Right atrium auricular region (tissue), 2 donors: ENCODE measurements at regions not wholly inside any gene's neighbourhood (a gene's known extent, or its start where the extent isn't known, plus 50 kb on each side); places are given as distances from the start of the nearest gene placed in this dataset.

Source experiments
- DNase-seq: peaks from one replicate; pipeline ENCODE4 v3.0.0-alpha.2; 2019; ENCODE audit warnings: low spot score
- H3K27ac ChIP-seq, 2 donors: fragments of 200-600 bp; sonication (generic); 1 replicate in 1 of 2; 2 replicates in 1 of 2; pipeline ENCODE4 v1.5.1; 2016 to 2019
- H3K27me3 ChIP-seq, 2 donors: fragments of 200-600 bp; sonication (generic); one replicate each; pipeline versions ENCODE4 v1.5.1 to v1.6.0; 2017 to 2019
- H3K36me3 ChIP-seq: fragments of 200-600 bp; sonication (generic); one replicate; pipeline ENCODE4 v1.5.1; 2016
- H3K4me1 ChIP-seq, 2 donors: fragments of 200-600 bp; sonication (generic); one replicate each; pipeline versions ENCODE4 v1.5.1 to v1.6.0; 2017 to 2019
- H3K4me3 ChIP-seq, 2 donors: fragments of 200-600 bp; sonication (generic); 1 replicate in 1 of 2; 2 replicates in 1 of 2; pipeline ENCODE4 v1.5.1; 2017 to 2019; ENCODE audit warnings: mild to moderate bottlenecking in 1 of 2, moderate library complexity in 1 of 2
- H3K9me3 ChIP-seq, 2 donors: fragments of 200-600 bp; sonication (generic); one replicate each; pipeline ENCODE4 v1.5.1; 2019
- TF ChIP-seq, protein P1 (sequence below), 2 donors: fragments of 200-600 bp; sonication (generic); IDR thresholded peaks; one replicate each; pipeline ENCODE4 v1.5.1; 2019; ENCODE audit warnings: antibody characterized with exemption in 2 of 2

DNA sequence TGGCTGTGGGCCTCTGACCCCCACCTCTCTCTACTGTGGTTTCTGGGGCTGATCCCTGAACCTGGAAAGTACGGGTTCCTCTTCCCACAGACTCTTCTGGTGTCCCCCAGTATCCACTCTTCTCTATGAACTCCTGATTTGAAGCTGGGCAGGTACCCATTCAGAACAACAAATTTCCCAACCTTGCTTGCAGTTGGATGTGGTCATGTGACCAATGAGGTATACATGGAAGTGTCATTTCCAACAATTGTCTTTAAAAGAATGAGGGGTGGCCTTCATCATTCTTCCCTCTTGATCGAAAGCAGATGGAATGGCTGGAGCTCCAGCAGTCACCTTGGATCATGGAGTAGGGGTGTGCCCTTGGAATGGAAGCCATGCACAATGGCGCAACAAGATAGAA, 128.0 kb upstream of the MLN start:
- DNase-seq = no peak
- Histone ChIP-seq H3K9me3 (no peaks in the 10 kb centered on the region), H3K27me3 (no peaks in the 10 kb centered on the region), H3K27ac (no peak overlapping the region), H3K36me3 (no peaks in the 10 kb centered on the region), H3K4me1 (no peaks in the 10 kb centered on the region), H3K4me3 (no peak overlapping the region)
- TF ChIP-seq, protein P1, sequence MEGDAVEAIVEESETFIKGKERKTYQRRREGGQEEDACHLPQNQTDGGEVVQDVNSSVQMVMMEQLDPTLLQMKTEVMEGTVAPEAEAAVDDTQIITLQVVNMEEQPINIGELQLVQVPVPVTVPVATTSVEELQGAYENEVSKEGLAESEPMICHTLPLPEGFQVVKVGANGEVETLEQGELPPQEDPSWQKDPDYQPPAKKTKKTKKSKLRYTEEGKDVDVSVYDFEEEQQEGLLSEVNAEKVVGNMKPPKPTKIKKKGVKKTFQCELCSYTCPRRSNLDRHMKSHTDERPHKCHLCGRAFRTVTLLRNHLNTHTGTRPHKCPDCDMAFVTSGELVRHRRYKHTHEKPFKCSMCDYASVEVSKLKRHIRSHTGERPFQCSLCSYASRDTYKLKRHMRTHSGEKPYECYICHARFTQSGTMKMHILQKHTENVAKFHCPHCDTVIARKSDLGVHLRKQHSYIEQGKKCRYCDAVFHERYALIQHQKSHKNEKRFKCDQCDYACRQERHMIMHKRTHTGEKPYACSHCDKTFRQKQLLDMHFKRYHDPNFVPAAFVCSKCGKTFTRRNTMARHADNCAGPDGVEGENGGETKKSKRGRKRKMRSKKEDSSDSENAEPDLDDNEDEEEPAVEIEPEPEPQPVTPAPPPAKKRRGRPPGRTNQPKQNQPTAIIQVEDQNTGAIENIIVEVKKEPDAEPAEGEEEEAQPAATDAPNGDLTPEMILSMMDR (IDR thresholded peaks at IDR 0.05) = no peak

DNA sequence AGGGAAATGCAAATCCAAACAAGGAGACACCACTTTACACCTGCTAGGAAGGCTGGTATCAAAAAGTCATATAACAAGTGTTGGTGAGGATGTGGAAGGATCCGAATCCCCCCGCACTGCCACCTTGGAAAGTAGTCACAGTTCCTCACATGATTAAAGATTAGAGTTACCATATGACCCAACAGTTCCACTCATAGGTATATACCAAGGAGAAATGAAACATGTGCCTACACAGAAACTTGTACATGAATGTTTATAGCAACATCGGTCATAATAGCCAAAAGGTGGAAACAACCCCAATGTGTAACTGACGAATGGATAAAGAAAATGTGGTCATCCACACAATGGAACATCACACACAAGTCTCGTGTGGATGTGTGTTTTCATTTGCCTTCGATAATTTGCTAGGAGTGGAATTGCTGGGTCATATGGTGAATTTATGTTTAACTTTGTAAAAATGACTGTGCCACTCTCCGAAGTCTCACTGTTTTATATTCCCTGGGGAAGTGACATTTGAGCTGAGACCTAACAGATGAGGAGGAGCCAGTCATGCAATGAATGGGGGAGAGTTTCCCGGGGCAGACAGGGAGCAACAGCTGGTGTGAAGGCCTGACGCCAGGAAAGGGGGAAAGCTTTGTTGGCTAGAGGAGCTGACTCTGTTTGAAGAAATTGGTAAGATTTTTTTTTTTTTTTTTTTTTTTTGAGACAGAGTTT, 125.9 kb upstream of the MLN start:
- Histone ChIP-seq H3K4me3 (no peak overlapping the region), H3K27ac (no peak overlapping the region), H3K9me3 (no peaks in the 10 kb centered on the region), H3K27me3 (no peaks in the 10 kb centered on the region), H3K36me3 (no peaks in the 10 kb centered on the region), H3K4me1 (no peaks in the 10 kb centered on the region)
- TF ChIP-seq, protein P1 (IDR thresholded peaks at IDR 0.05) = no peak
- no peak for DNase-seq

DNA sequence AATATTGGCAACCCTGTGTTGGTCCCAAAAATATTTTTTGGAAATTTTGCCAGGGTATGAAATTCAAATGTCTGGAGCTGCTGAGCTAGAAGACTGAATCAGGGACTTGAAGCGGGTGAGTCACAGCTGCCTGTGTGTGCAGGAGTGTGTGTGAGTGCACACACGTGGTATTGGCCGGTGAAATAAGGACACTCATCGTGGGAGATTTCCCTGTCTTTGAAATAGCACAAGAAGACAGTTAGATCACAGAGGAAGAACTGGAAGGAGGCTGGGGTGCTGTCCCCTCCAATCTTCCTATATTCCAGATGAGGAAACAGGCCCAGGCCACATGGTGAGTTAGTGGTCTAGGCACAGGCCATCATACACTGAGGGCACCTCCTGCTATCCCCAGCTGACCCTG, 123.8 kb upstream of the MLN start:
- no peak overlapping the region for H3K27ac ChIP-seq

DNA sequence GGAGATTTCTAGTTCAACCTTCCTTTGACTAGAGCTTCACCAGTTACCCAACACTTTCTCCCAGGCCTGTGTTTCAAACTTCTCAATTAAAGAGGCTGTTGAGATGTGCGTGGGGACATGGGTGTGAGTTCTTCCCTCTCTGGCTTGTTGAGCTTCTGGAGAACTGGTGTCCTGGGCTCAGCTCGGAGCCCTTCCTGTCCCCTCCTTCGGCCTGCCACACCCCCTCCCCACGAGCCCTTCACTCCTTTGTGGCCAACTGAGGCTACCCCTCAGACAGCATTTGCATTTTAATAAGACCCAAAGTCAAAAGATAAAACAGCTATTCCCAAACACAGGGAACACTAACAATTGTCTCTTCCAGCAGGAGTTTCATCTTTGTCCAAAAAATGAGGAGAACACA, 123.3 kb upstream of the MLN start:
- no peak overlapping the region for H3K4me3 ChIP-seq
- no peaks in the 10 kb centered on the region for H3K27me3 ChIP-seq
- H3K9me3 ChIP-seq = no peaks in the 10 kb centered on the region
- H3K4me1 ChIP-seq = no peaks in the 10 kb centered on the region
- no peak overlapping the region for H3K27ac ChIP-seq
- DNase-seq = no peak
- TF ChIP-seq, protein P1 (IDR thresholded peaks at IDR 0.05) = no peak
- H3K36me3 ChIP-seq = no peaks in the 10 kb centered on the region

More for the DNA sequence above, 123.8 kb upstream of the MLN start:
- DNase-seq = no peak
- H3K4me3 ChIP-seq = no peak overlapping the region
- H3K27me3 ChIP-seq = no peaks in the 10 kb centered on the region
- no peaks in the 10 kb centered on the region for H3K4me1 ChIP-seq
- no peaks in the 10 kb centered on the region for H3K36me3 ChIP-seq
- H3K9me3 ChIP-seq = no peaks in the 10 kb centered on the region
- TF ChIP-seq, protein P1 (IDR thresholded peaks at IDR 0.05) = no peak

DNA sequence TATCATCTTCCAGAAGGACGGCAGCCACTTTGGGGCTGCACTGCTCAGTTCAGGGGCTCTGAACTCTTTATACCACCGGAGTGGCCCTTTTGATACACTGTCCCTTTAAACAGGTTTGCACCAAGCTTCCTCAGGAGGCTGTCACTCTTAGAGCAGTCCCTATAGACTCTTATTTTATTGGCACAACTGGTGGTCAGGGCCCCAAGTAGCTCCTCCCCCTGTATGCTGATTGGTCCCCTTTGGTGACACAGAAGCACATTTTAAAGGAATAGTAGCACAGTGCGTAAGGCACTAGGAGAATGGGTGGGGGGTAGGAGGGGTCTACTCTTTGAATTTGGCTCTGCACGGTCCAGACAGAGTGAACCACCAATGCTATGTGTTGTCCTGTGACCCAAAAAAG, 122.6 kb upstream of the MLN start:
- Histone ChIP-seq H3K27me3 (no peaks in the 10 kb centered on the region), H3K4me3 (no peak overlapping the region), H3K4me1 (no peaks in the 10 kb centered on the region), H3K27ac (no peak overlapping the region), H3K36me3 (no peaks in the 10 kb centered on the region), H3K9me3 (no peaks in the 10 kb centered on the region)
- TF ChIP-seq, protein P1 (IDR thresholded peaks at IDR 0.05) = no peak
- DNase-seq = no peak

DNA sequence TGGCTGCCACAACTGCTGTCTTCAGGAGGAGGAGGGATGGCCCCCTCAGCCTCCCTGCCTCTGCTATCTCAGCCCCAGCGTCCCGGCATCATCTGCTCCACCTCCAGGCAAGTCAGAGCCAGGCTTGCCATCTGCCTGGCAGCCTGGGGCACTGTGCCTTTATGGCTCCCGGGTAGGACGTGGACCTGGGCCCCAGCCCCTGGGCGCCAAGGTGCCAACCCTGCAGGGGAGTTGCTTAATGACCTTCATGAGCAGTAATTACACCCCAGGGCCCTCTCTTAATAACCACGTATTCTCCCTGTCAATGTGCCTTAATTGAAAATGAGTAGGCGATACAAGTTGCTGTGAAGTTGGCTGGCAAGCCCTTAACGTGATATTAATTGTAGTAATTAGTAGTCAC, 122.1 kb upstream of the MLN start:
- Histone ChIP-seq H3K4me3 (no peak overlapping the region), H3K36me3 (no peaks in the 10 kb centered on the region), H3K9me3 (no peaks in the 10 kb centered on the region), H3K27ac (no peak overlapping the region), H3K27me3 (no peaks in the 10 kb centered on the region), H3K4me1 (no peaks in the 10 kb centered on the region)
- TF ChIP-seq, protein P1 (IDR thresholded peaks at IDR 0.05) = no peak
- no peak for DNase-seq
